SU-DHL-6 (cell line): ENCODE measurements at regions not wholly inside any gene's neighbourhood (a gene's known extent, or its start where the extent isn't known, plus 50 kb on each side); places are given as distances from the start of the nearest gene placed in this dataset.

Source experiments
- CTCF ChIP-seq: fragments of 200-600 bp; sonication (generic); IDR thresholded peaks from one replicate; pipeline ENCODE4 v1.5.1; 2017; ENCODE audit warnings: antibody characterized with exemption, mild to moderate bottlenecking, low read length, moderate library complexity; ENCODE audit not compliant: insufficient read depth, poor library complexity, severe bottlenecking
- EZH2phosphoT487 ChIP-seq: fragments of 200-600 bp; sonication (generic), shearing (Covaris generic); conservative IDR thresholded peaks from 2 replicates; pipeline ENCODE4 v1.6.1; 2018; ENCODE audit warnings: mild to moderate bottlenecking, antibody characterized with exemption, low read length, moderate library complexity, mixed read lengths

GRCh38 chrX:6861456-6861855, 286.1 kb upstream of the STS start:
- TF ChIP-seq CTCF (no peak), EZH2phosphoT487 (no peak)
